ENCODE measurements at regions not wholly inside any gene's neighbourhood (a gene's known extent, or its start where the extent isn't known, plus 50 kb on each side); places are given as distances from the start of the nearest gene placed in this dataset.
"Not testable (repeated sequence)": the region's sequence is repeated elsewhere in the genome, so short reads cannot be mapped to it uniquely, and the experiment has no call there.

GRCh38 chr17:72381597-72382397 lies 261.0 kb downstream of the SOX9 start:
- Histone ChIP-seq H3K4me3 (ENCODE audit: control insufficient read depth in 1 of 2, extremely low read depth in 1 of 2, low read length in 1 of 2) (no peak overlapping the region), H3K36me3 (ENCODE audit: control insufficient read depth in 2 of 2, extremely low read depth in 1 of 2, insufficient read depth in 1 of 2, low read length in 1 of 2) (no peaks in the 10 kb centered on the region), H3K9me3 (no peaks in the 10 kb centered on the region), H3K4me1 (ENCODE audit: control insufficient read depth in 1 of 2, extremely low read depth in 1 of 2, insufficient read depth in 2 of 2, low read length in 2 of 2) (no peaks in the 10 kb centered on the region), H3K27ac (ENCODE audit: low read length) (no peak overlapping the region), H3K27me3 (replicated peaks in 1 of 2; ENCODE audit: control insufficient read depth in 2 of 2, extremely low read depth in 1 of 2, insufficient read depth in 2 of 2, low read length in 1 of 2) (peaks cover 2 to 16% of the 10 kb centered on the region in 2 experiments)
- ChIA-PET POLR2A (no interaction called here), CTCF (no interaction called here)
- peaks cover 10% of the 10 kb centered on the region in 2 donors for H3K27me3 Mint-ChIP-seq
- ATAC-seq (replicated peaks in 1 of 4): no peak
- H3K4me3 Mint-ChIP-seq: no peak overlapping the region
- no peaks in the 10 kb centered on the region for H3K4me1 Mint-ChIP-seq
- WGBS (ENCODE audit: insufficient coverage): no CpG with 5 or more reads among the region's 12 CpGs
- H3K36me3 Mint-ChIP-seq: no peaks in the 10 kb centered on the region
- H3K9me3 Mint-ChIP-seq: no peaks in the 10 kb centered on the region
- no peak for DNase-seq
- no peak overlapping the region for H3K27ac Mint-ChIP-seq

GRCh38 chr17:72382971-72383722 lies 262.3 kb downstream of the SOX9 start:
- Histone ChIP-seq H3K36me3 (ENCODE audit: control insufficient read depth in 2 of 2, extremely low read depth in 1 of 2, insufficient read depth in 1 of 2, low read length in 1 of 2) (no peaks in the 10 kb centered on the region), H3K4me1 (ENCODE audit: control insufficient read depth in 1 of 2, extremely low read depth in 1 of 2, insufficient read depth in 2 of 2, low read length in 2 of 2) (no peaks in the 10 kb centered on the region), H3K4me3 (ENCODE audit: control insufficient read depth in 1 of 2, extremely low read depth in 1 of 2, low read length in 1 of 2) (no peak overlapping the region), H3K9me3 (no peaks in the 10 kb centered on the region), H3K27me3 (replicated peaks in 1 of 2; ENCODE audit: control insufficient read depth in 2 of 2, extremely low read depth in 1 of 2, insufficient read depth in 2 of 2, low read length in 1 of 2) (peaks cover 2 to 16% of the 10 kb centered on the region in 2 experiments), H3K27ac (ENCODE audit: low read length) (no peak overlapping the region)
- H3K36me3 Mint-ChIP-seq: no peaks in the 10 kb centered on the region
- DNase-seq (no peak), ATAC-seq (replicated peaks in 1 of 4) (no peak)
- no peak overlapping the region for H3K27ac Mint-ChIP-seq
- H3K4me3 Mint-ChIP-seq: no peak overlapping the region
- H3K27me3 Mint-ChIP-seq: peaks cover 8 to 9% of the 10 kb centered on the region in 2 donors
- 61% methylated on average over 7 of the region's 26 CpGs for WGBS (ENCODE audit: insufficient coverage)
- H3K9me3 Mint-ChIP-seq: no peaks in the 10 kb centered on the region
- CTCF ChIA-PET: no interaction called here
- POLR2A ChIA-PET: no interaction called here
- no peaks in the 10 kb centered on the region for H3K4me1 Mint-ChIP-seq

GRCh38 chr17:72385475-72385874 lies 264.7 kb downstream of the SOX9 start:
- Mint-ChIP-seq H3K36me3 (no peaks in the 10 kb centered on the region), H3K27me3 (peaks cover 8 to 9% of the 10 kb centered on the region in 2 donors), H3K27ac (no peak overlapping the region), H3K9me3 (no peaks in the 10 kb centered on the region), H3K4me3 (no peak overlapping the region), H3K4me1 (no peaks in the 10 kb centered on the region)
- DNase-seq (no peak), ATAC-seq (replicated peaks in 1 of 4) (no peak)
- H3K27ac ChIP-seq (ENCODE audit: low read length): no peak overlapping the region
- H3K4me1 ChIP-seq (ENCODE audit: control insufficient read depth in 1 of 2, extremely low read depth in 1 of 2, insufficient read depth in 2 of 2, low read length in 2 of 2): no peaks in the 10 kb centered on the region
- ChIA-PET POLR2A (no interaction called here), CTCF (no interaction called here)
- no peaks in the 10 kb centered on the region for H3K9me3 ChIP-seq
- H3K27me3 ChIP-seq (replicated peaks in 1 of 2; ENCODE audit: control insufficient read depth in 2 of 2, extremely low read depth in 1 of 2, insufficient read depth in 2 of 2, low read length in 1 of 2): peaks cover 2 to 9% of the 10 kb centered on the region in 2 experiments
- WGBS (ENCODE audit: insufficient coverage): 100% methylated on average over 3 of the region's 3 CpGs
- no peaks in the 10 kb centered on the region for H3K36me3 ChIP-seq (ENCODE audit: control insufficient read depth in 2 of 2, extremely low read depth in 1 of 2, insufficient read depth in 1 of 2, low read length in 1 of 2)
- H3K4me3 ChIP-seq (ENCODE audit: control insufficient read depth in 1 of 2, extremely low read depth in 1 of 2, low read length in 1 of 2): no peak overlapping the region

- H3K36me3 ChIP-seq (ENCODE audit: control insufficient read depth in 2 of 2, extremely low read depth in 1 of 2, insufficient read depth in 1 of 2, low read length in 1 of 2); H3K36me3 Mint-ChIP-seq; H3K4me3 ChIP-seq (ENCODE audit: control insufficient read depth in 1 of 2, extremely low read depth in 1 of 2, low read length in 1 of 2); H3K27me3 ChIP-seq (replicated peaks in 1 of 2; ENCODE audit: control insufficient read depth in 2 of 2, extremely low read depth in 1 of 2, insufficient read depth in 2 of 2, low read length in 1 of 2); DNase-seq; H3K4me1 ChIP-seq (ENCODE audit: control insufficient read depth in 1 of 2, extremely low read depth in 1 of 2, insufficient read depth in 2 of 2, low read length in 2 of 2); H3K9me3 ChIP-seq; POLR2A ChIA-PET; H3K4me1 Mint-ChIP-seq; H3K4me3 Mint-ChIP-seq; ATAC-seq (replicated peaks in 1 of 4); H3K27ac Mint-ChIP-seq; H3K9me3 Mint-ChIP-seq; H3K27me3 Mint-ChIP-seq; H3K27ac ChIP-seq (ENCODE audit: low read length); CTCF ChIA-PET: not testable (repeated sequence)
- WGBS (ENCODE audit: insufficient coverage): 100% methylated on average over 1 of the region's 1 CpG
Measured at GRCh38 chr17:72386173-72386572, 265.4 kb downstream of the SOX9 start.

- ChIA-PET POLR2A (no interaction called here), CTCF (no interaction called here)
- Histone ChIP-seq H3K4me3 (ENCODE audit: control insufficient read depth in 1 of 2, extremely low read depth in 1 of 2, low read length in 1 of 2) (no peak overlapping the region), H3K27ac (ENCODE audit: low read length) (no peak overlapping the region), H3K27me3 (replicated peaks in 1 of 2; ENCODE audit: control insufficient read depth in 2 of 2, extremely low read depth in 1 of 2, insufficient read depth in 2 of 2, low read length in 1 of 2) (peaks cover 2 to 7% of the 10 kb centered on the region in 2 experiments), H3K9me3 (no peaks in the 10 kb centered on the region), H3K36me3 (ENCODE audit: control insufficient read depth in 2 of 2, extremely low read depth in 1 of 2, insufficient read depth in 1 of 2, low read length in 1 of 2) (no peaks in the 10 kb centered on the region), H3K4me1 (ENCODE audit: control insufficient read depth in 1 of 2, extremely low read depth in 1 of 2, insufficient read depth in 2 of 2, low read length in 2 of 2) (no peaks in the 10 kb centered on the region)
- ATAC-seq (replicated peaks in 1 of 4) (no peak), DNase-seq (no peak)
- no peaks in the 10 kb centered on the region for H3K36me3 Mint-ChIP-seq
- no peak overlapping the region for H3K4me3 Mint-ChIP-seq
- H3K9me3 Mint-ChIP-seq: no peaks in the 10 kb centered on the region
- 100% methylated on average over 1 of the region's 5 CpGs for WGBS (ENCODE audit: insufficient coverage)
- H3K27me3 Mint-ChIP-seq: peaks cover 8 to 9% of the 10 kb centered on the region in 2 donors
- H3K27ac Mint-ChIP-seq: no peak overlapping the region
- H3K4me1 Mint-ChIP-seq: no peaks in the 10 kb centered on the region
Measured at GRCh38 chr17:72386619-72387237, 265.9 kb downstream of the SOX9 start.

- no peak overlapping the region for H3K27ac ChIP-seq (ENCODE audit: low read length)
- H3K9me3 Mint-ChIP-seq: no peaks in the 10 kb centered on the region
- DNase-seq: no peak
- peaks cover 4 to 8% of the 10 kb centered on the region in 2 donors for H3K27me3 Mint-ChIP-seq
- H3K4me1 ChIP-seq (ENCODE audit: control insufficient read depth in 1 of 2, extremely low read depth in 1 of 2, insufficient read depth in 2 of 2, low read length in 2 of 2): no peaks in the 10 kb centered on the region
- no peaks in the 10 kb centered on the region for H3K9me3 ChIP-seq
- no peaks in the 10 kb centered on the region for H3K36me3 ChIP-seq (ENCODE audit: control insufficient read depth in 2 of 2, extremely low read depth in 1 of 2, insufficient read depth in 1 of 2, low read length in 1 of 2)
- ATAC-seq (replicated peaks in 1 of 4): no peak
- POLR2A ChIA-PET: no interaction called here
- no peak overlapping the region for H3K4me3 ChIP-seq (ENCODE audit: control insufficient read depth in 1 of 2, extremely low read depth in 1 of 2, low read length in 1 of 2)
- no peaks in the 10 kb centered on the region for H3K4me1 Mint-ChIP-seq
- H3K4me3 Mint-ChIP-seq: no peak overlapping the region
- CTCF ChIA-PET: no interaction called here
- H3K36me3 Mint-ChIP-seq: no peaks in the 10 kb centered on the region
- no peak overlapping the region for H3K27ac Mint-ChIP-seq
- 79% methylated on average over 2 of the region's 7 CpGs for WGBS (ENCODE audit: insufficient coverage)
- peaks cover 2 to 5% of the 10 kb centered on the region in 2 experiments for H3K27me3 ChIP-seq (replicated peaks in 1 of 2; ENCODE audit: control insufficient read depth in 2 of 2, extremely low read depth in 1 of 2, insufficient read depth in 2 of 2, low read length in 1 of 2)
Measured at GRCh38 chr17:72387487-72387886, 266.7 kb downstream of the SOX9 start.
